Left cardiac atrium (tissue), 4 donors: ENCODE measurements at regions not wholly inside any gene's neighbourhood (a gene's known extent, or its start where the extent isn't known, plus 50 kb on each side); places are given as distances from the start of the nearest gene placed in this dataset.

Experiments used
- ATAC-seq, 2 donors: fragments of 200-7000 bp; cut with Tn5 transposase; one replicate each; pipeline ENCODE4 v1.9.1; 2020; ENCODE audit warnings: mild to moderate bottlenecking in 2 of 2, moderate library complexity in 2 of 2
- DNase-seq: peaks from one replicate; pipeline ENCODE4 v3.0.0-alpha.2; 2020
- intact Hi-C, 2 donors: fragments of 100-400 bp; cut with DNase I; formaldehyde crosslinking; loops; one replicate each; pipeline versions ENCODE4 v1.14.1 to v1.15.1; 2022 to 2023
- donor health status: DM: no; HTN: yes; CAD: no.
- donor health status: DM: no; HTN: yes; CAD: no; lungs with severe emphysema.
- donor health status: DM: yes; HTN: yes; CAD: no.
- donor health status: Dilated cardiomyopathy.

DNA sequence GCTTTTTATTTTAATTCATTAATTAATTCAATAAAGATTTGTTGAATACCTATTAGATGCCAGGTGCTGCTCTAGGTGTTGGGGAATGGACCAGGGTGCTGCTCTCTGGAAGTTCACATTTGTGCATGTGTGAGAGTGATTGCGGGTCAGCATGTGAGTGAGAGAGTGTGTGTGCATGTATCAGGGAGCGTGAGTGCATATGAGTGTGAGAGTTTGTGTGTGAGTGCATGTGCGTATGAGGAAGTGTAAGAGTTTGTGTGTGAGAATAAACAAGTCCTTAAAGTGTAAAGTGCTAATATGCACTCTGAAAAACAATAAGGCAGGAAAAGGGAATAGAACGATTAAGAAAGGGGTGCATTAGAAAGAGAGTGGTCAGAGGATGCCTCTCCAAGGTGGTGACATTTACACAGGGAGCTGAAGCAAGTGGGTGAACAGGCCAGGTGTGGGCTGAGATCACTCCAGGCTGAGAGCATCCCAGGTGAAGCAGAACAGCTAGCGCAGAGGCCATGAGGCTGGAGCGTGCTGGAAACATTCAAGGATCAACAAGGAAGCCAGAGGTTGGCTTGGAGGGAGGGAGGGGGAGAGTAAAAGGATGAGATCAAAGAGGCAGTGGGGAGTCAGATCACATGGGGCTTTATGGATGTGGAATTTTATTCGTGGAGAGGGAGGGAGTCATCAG lies 50.5 kb upstream of the SLC1A4 start:
- ATAC-seq (no peak), DNase-seq (no peak)
- intact Hi-C loops = no loop called here

DNA sequence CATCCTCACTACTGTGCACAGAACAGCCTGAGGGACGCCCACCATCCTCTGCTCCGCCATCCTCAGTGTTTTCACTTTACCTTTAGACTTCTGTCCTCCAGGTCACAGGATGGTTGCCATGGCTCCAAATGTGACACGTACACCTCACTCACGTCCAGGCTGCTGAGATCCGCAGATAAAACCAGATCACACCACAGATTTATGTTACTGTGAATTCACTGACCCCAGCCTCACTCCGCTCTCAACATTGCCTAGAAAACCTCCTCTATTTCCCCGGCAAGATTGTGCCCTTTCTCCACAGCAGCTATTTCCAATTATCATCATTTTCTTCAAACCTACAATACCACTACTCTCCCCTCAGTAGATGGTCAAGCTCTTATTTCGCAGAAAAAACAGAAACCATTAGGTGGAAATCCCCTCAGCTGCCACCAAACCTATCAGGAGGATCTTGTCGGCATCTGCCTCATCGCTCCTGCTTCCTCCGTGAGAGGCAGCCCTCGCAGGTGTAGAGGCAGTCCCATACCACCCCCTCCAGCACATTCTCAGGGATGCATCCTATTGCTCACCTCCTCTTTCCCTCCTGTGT lies 49.8 kb upstream of the SLC1A4 start:
- intact Hi-C loops = no loop called here
- no peak for DNase-seq
- no peak for ATAC-seq
